Loucy (cell line): ENCODE measurements at regions not wholly inside any gene's neighbourhood (a gene's known extent, or its start where the extent isn't known, plus 50 kb on each side); places are given as distances from the start of the nearest gene placed in this dataset.

Experiments used
- EZH2phosphoT487 ChIP-seq: fragments of 200-600 bp; IDR thresholded peaks from 2 replicates; pipeline ENCODE4 v1.6.1; 2018; ENCODE audit warnings: antibody characterized with exemption, mild to moderate bottlenecking, moderate library complexity, borderline replicate concordance
- TF ChIP-seq, protein P1 (sequence below): fragments of 200-600 bp; sonication (generic); conservative IDR thresholded peaks from 2 replicates; pipeline ENCODE4 v1.5.1; 2014; ENCODE audit warnings: mild to moderate bottlenecking, antibody characterized with exemption, low read length

DNA sequence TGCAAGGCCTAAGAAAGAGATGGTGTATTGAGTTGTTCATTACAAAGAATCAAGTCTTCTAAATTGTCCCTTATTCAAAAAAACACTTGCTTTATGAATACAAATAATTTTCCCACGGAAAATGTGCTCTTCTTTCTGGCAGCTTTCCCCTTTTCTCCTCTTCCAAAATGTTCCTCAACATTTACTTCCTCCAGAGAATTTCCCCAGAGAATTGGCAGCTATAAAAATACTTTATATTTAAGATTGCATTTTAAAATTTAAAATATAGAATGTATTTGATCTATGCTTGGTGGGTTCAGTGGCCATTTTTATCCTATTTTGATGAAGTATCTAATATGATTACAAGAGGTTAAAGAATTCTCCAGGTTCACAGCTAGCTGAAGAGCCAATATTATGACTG lies 521.0 kb downstream of the IQCM start:
- TF ChIP-seq, protein P1, sequence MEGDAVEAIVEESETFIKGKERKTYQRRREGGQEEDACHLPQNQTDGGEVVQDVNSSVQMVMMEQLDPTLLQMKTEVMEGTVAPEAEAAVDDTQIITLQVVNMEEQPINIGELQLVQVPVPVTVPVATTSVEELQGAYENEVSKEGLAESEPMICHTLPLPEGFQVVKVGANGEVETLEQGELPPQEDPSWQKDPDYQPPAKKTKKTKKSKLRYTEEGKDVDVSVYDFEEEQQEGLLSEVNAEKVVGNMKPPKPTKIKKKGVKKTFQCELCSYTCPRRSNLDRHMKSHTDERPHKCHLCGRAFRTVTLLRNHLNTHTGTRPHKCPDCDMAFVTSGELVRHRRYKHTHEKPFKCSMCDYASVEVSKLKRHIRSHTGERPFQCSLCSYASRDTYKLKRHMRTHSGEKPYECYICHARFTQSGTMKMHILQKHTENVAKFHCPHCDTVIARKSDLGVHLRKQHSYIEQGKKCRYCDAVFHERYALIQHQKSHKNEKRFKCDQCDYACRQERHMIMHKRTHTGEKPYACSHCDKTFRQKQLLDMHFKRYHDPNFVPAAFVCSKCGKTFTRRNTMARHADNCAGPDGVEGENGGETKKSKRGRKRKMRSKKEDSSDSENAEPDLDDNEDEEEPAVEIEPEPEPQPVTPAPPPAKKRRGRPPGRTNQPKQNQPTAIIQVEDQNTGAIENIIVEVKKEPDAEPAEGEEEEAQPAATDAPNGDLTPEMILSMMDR, result no peak
- no peak for TF ChIP-seq EZH2phosphoT487
